ENCODE measurements at regions not wholly inside any gene's neighbourhood (a gene's known extent, or its start where the extent isn't known, plus 50 kb on each side); places are given as distances from the start of the nearest gene placed in this dataset.

GRCh38 chr3:78344918-78345317 lies 1305.0 kb downstream of the ROBO2 start:
- Histone ChIP-seq H3K27ac (ENCODE audit: poor library complexity, severe bottlenecking) (no peak overlapping the region), H3K4me1 (ENCODE audit: insufficient read depth, poor library complexity, severe bottlenecking) (no peaks in the 10 kb centered on the region), H3K9me3 (ENCODE audit: severe bottlenecking) (no peaks in the 10 kb centered on the region), H3K4me3 (ENCODE audit: severe bottlenecking) (no peak overlapping the region), H3K27me3 (ENCODE audit: insufficient read depth, poor library complexity, severe bottlenecking) (no peaks in the 10 kb centered on the region), H3K36me3 (ENCODE audit: low read depth) (no peaks in the 10 kb centered on the region)
- no peak for TF ChIP-seq CTCF (IDR thresholded peaks at IDR 0.05; ENCODE audit: poor library complexity, severe bottlenecking)
- DNase-seq (ENCODE audit: low spot score) (no peak), ATAC-seq (ENCODE audit: low read depth) (no peak)

GRCh38 chr3:78347176-78347575 lies 1307.3 kb downstream of the ROBO2 start:
- H3K27ac ChIP-seq (ENCODE audit: poor library complexity, severe bottlenecking), result no peak overlapping the region
- no peaks in the 10 kb centered on the region for H3K4me1 ChIP-seq (ENCODE audit: insufficient read depth, poor library complexity, severe bottlenecking)
- TF ChIP-seq CTCF (IDR thresholded peaks at IDR 0.05; ENCODE audit: poor library complexity, severe bottlenecking), result no peak
- DNase-seq (ENCODE audit: low spot score), result no peak
- H3K9me3 ChIP-seq (ENCODE audit: severe bottlenecking), result no peaks in the 10 kb centered on the region
- H3K27me3 ChIP-seq (ENCODE audit: insufficient read depth, poor library complexity, severe bottlenecking), result no peaks in the 10 kb centered on the region
- ATAC-seq (ENCODE audit: low read depth), result no peak
- H3K36me3 ChIP-seq (ENCODE audit: low read depth), result no peaks in the 10 kb centered on the region
- H3K4me3 ChIP-seq (ENCODE audit: severe bottlenecking), result no peak overlapping the region

GRCh38 chr3:78348664-78349063 lies 1308.8 kb downstream of the ROBO2 start:
- Histone ChIP-seq H3K4me1 (ENCODE audit: insufficient read depth, poor library complexity, severe bottlenecking) (no peaks in the 10 kb centered on the region), H3K9me3 (ENCODE audit: severe bottlenecking) (no peaks in the 10 kb centered on the region), H3K36me3 (ENCODE audit: low read depth) (no peaks in the 10 kb centered on the region), H3K27me3 (ENCODE audit: insufficient read depth, poor library complexity, severe bottlenecking) (no peaks in the 10 kb centered on the region), H3K4me3 (ENCODE audit: severe bottlenecking) (no peak overlapping the region), H3K27ac (ENCODE audit: poor library complexity, severe bottlenecking) (no peak overlapping the region)
- no peak for TF ChIP-seq CTCF (IDR thresholded peaks at IDR 0.05; ENCODE audit: poor library complexity, severe bottlenecking)
- DNase-seq (ENCODE audit: low spot score) (no peak), ATAC-seq (ENCODE audit: low read depth) (no peak)

GRCh38 chr3:78349571-78349970 lies 1309.7 kb downstream of the ROBO2 start:
- Histone ChIP-seq H3K4me3 (ENCODE audit: severe bottlenecking) (no peak overlapping the region), H3K36me3 (ENCODE audit: low read depth) (no peaks in the 10 kb centered on the region), H3K4me1 (ENCODE audit: insufficient read depth, poor library complexity, severe bottlenecking) (no peaks in the 10 kb centered on the region), H3K9me3 (ENCODE audit: severe bottlenecking) (no peaks in the 10 kb centered on the region), H3K27ac (ENCODE audit: poor library complexity, severe bottlenecking) (no peak overlapping the region), H3K27me3 (ENCODE audit: insufficient read depth, poor library complexity, severe bottlenecking) (no peaks in the 10 kb centered on the region)
- no peak for TF ChIP-seq CTCF (IDR thresholded peaks at IDR 0.05; ENCODE audit: poor library complexity, severe bottlenecking)
- ATAC-seq (ENCODE audit: low read depth) (no peak), DNase-seq (ENCODE audit: low spot score) (no peak)

- TF ChIP-seq CTCF (IDR thresholded peaks at IDR 0.05; ENCODE audit: poor library complexity, severe bottlenecking), result no peak
- Histone ChIP-seq H3K36me3 (ENCODE audit: low read depth) (no peaks in the 10 kb centered on the region), H3K4me1 (ENCODE audit: insufficient read depth, poor library complexity, severe bottlenecking) (no peaks in the 10 kb centered on the region), H3K27me3 (ENCODE audit: insufficient read depth, poor library complexity, severe bottlenecking) (no peaks in the 10 kb centered on the region), H3K9me3 (ENCODE audit: severe bottlenecking) (no peaks in the 10 kb centered on the region), H3K27ac (ENCODE audit: poor library complexity, severe bottlenecking) (no peak overlapping the region), H3K4me3 (ENCODE audit: severe bottlenecking) (no peak overlapping the region)
- ATAC-seq (ENCODE audit: low read depth) (no peak), DNase-seq (ENCODE audit: low spot score) (no peak)
Observed at GRCh38 chr3:78351334-78351733, 1311.4 kb downstream of the ROBO2 start.
